ENCODE measurements at regions not wholly inside any gene's neighbourhood (a gene's known extent, or its start where the extent isn't known, plus 50 kb on each side); places are given as distances from the start of the nearest gene placed in this dataset.

DNA sequence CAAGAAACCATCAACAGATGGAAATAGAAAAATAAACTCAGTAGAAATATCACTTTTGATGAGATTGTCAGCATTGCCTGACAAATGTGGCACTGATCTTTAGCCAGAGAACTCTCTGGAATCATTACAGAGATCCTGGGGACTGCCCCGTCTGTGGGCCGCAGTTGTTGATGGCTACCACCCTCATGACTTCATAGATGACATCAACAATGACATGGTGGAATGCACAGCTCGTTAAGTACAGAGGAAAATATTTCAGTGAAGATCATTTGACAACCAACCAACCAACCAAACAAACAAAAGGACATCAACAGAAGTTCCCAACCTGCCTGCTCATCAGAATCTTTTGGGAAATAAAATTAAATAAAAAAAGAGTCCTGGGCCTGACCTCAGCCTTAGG is 132.6 kb downstream of the UCHL1 start:
- DNase-seq (ENCODE audit: insufficient read length, low spot score): no peak
- FAIRE-seq: no peak
- no peak for TF ChIP-seq POLR2A (IDR thresholded peaks at IDR 0.05; ENCODE audit: low read depth, low read length)

DNA sequence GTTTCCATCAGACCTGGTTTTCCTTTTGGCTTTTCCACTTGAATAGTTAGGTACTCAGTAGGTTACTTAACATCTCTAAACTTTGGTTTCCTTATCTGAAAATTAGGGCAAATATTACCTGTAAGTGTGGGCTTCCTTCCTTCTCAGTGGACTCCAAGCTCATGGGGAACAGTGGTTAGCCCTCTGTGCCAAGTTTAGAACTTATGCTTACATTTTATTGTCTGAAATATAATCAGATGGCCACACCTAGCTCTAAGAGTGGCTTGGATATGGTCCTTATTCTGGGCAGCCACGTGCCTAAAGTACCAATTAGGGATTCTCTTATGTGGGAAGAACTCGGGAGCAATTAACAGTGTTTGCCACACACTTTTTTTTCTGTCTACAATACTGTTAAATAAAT is 133.9 kb downstream of the UCHL1 start:
- TF ChIP-seq POLR2A (IDR thresholded peaks at IDR 0.05; ENCODE audit: low read depth, low read length): no peak
- no peak for FAIRE-seq
- DNase-seq (ENCODE audit: insufficient read length, low spot score): no peak

DNA sequence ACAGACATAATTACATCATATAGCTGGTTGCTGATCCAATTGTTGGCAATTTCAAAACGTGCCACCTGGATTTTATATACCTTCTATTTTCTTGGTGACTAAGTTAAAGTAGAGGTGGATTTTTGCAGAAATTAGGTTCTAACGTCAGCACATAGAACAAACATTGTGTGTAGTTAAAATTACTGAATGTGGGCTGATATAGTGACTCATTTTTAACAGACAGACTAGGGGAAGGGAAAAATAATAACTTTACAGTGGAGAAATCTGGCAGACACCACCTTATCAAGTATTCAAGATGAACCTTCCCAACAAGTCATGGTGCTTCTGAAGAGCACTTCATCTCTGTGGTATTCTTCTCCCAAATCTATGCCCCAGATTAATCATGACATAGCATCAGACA is 134.5 kb downstream of the UCHL1 start:
- FAIRE-seq (no peak), DNase-seq (ENCODE audit: insufficient read length, low spot score) (no peak)
- no peak for TF ChIP-seq POLR2A (IDR thresholded peaks at IDR 0.05; ENCODE audit: low read depth, low read length)

DNA sequence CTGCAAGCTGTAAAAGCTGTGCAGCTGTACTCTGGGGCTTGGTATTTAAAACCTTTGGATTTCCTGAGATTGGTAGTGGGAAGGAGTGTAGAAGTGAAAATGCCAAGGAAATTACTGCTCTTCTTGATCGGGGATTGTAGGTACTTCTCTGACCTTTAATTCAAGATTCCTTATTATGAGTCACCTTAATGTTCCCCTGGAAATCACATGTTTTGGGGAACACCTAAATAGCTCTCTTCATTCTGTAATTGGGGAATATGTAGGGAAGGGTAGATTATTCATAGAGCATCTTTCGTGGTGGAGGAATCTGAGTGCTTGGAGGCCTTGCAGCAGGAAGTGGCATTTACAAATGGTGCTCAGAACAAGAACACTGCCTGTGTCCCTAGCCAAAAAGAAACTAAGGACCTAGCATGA is 137.8 kb downstream of the UCHL1 start:
- TF ChIP-seq POLR2A (IDR thresholded peaks at IDR 0.05; ENCODE audit: low read depth, low read length): no peak
- DNase-seq (ENCODE audit: insufficient read length, low spot score): no peak
- FAIRE-seq: peak; percentile 15

DNA sequence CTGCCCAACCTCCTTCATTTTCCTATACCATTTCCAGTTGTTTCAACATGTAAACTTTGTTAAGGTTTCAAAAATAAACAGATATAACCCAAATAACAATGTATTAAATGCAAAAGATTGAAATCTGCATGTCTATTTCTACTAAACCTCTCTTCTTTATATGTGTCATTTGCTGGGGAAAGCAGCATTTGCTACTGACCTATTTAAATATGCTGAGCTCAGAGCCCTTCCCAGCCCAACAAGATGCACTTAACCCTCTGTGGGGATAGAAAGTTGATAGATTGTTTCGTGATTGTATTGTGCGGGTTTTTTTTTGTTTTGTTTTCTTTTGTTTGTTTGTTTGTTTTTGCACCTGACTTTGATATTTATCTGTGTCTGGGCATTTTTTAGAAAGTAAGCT is 139.5 kb downstream of the UCHL1 start:
- DNase-seq (ENCODE audit: insufficient read length, low spot score): no peak
- TF ChIP-seq POLR2A (IDR thresholded peaks at IDR 0.05; ENCODE audit: low read depth, low read length): no peak
- FAIRE-seq: no peak

DNA sequence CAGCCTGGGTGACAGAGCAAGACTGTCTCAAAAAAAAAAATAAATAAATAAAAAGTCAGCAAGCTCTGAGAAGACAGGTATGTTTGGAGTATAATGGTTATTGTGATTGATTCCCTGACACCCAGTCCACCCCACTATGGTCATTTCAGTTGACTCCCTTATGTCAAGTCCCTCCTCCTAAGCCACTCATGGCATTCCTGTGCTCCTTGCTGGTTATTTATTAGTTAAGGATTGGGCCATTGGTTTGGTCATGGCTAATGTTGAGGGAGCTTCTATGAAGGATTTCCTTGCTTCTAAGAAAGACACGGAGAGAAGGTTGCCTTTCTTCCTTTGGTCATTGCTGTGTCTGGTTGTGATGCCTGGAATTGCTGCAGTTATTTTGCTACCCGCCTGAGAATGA is 140.1 kb downstream of the UCHL1 start:
- DNase-seq (ENCODE audit: insufficient read length, low spot score) (no peak), FAIRE-seq (no peak)
- no peak for TF ChIP-seq POLR2A (IDR thresholded peaks at IDR 0.05; ENCODE audit: low read depth, low read length)

DNA sequence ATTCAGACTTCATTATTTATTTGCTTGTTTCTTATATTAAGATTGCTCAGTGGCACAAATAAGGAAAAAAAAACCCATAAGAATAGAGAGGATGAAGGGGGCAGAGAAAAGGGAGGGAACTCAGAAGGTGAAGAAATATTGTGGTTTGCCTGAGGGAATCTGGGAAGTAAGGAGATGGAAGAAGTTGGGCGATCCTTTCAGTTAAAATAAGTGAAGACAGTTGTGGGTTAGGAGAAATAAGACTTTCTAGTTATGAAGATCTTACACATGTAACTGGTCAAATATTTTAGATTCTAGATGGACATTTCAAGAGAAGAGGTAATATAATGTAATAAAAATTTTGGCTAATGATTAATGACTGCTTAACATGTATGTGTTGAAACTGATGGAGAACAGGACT is 138.7 kb upstream of the LIMCH1 start:
- DNase-seq (ENCODE audit: insufficient read length, low spot score) (no peak), FAIRE-seq (no peak)
- TF ChIP-seq POLR2A (IDR thresholded peaks at IDR 0.05; ENCODE audit: low read depth, low read length): no peak

DNA sequence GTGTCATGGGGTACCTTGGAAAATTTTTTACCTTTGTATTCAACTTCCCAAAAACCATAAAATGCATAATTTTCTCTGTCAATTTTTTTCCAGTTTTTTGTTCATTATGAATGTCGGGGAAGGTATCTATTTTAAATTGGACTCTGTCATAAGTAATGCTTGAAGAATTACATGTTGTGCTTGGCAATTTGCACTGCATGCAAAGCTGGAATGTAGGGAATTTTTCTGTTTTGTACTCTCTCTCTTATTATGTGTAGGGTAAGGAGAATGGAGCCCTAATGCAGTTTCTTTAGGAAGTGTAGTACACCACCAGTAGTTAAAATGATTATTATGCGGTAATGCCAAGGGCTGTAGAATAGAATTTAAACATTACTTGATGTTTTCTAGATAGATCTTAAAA is 137.7 kb upstream of the LIMCH1 start:
- DNase-seq (ENCODE audit: insufficient read length, low spot score): no peak
- FAIRE-seq: no peak
- no peak for TF ChIP-seq POLR2A (IDR thresholded peaks at IDR 0.05; ENCODE audit: low read depth, low read length)

DNA sequence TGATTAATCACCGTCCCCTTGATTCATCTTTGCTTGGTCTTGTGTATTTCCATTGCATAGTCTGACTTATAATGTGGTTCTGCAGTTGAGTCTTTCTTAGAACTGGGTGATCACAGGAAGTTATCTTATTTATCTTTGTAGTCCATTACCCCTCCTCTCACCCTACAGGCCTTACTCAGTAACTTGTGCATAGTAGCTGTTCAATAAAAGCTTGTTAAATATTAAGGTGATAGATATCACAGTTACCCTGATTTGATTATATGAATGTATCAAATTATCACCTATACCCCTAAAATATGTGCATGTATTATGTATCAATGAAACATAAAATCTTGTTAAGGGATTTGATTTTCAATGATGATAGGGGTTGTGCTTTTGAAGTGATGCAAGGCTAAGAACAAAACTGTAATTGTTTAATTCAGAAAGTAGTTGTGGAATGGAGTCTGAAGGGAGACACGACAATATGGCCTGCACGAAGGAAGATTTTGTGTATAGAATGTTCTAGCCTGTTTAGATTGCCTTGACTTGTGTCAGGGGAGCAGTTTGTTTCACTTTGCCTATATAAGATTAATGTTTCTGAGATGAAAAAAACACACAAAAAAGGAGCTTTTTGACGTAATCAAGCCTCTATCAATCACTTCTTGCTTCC is 132.4 kb upstream of the LIMCH1 start:
- FAIRE-seq (no peak), DNase-seq (ENCODE audit: insufficient read length, low spot score) (no peak)
- no peak for TF ChIP-seq POLR2A (IDR thresholded peaks at IDR 0.05; ENCODE audit: low read depth, low read length)

DNA sequence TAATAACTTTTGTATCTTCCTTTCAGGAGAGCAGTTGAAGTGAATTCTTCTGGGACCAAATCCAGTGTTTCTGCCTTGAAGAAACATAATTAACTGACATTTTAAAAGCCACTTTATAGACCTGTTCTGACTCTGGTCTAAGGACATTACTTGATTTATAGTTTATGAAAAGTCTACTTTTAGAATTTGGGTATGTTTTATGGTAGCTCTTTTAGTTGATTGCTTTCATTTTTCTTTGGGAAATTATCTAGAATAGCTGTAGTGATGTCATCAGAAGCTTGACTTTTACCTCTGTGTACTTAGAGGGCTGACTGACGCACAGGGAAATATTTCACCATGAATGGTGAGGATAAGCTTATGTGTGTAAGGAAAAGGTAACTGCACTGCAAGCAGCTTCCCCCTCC is 131.8 kb upstream of the LIMCH1 start:
- FAIRE-seq (no peak), DNase-seq (ENCODE audit: insufficient read length, low spot score) (no peak)
- no peak for TF ChIP-seq POLR2A (IDR thresholded peaks at IDR 0.05; ENCODE audit: low read depth, low read length)

DNA sequence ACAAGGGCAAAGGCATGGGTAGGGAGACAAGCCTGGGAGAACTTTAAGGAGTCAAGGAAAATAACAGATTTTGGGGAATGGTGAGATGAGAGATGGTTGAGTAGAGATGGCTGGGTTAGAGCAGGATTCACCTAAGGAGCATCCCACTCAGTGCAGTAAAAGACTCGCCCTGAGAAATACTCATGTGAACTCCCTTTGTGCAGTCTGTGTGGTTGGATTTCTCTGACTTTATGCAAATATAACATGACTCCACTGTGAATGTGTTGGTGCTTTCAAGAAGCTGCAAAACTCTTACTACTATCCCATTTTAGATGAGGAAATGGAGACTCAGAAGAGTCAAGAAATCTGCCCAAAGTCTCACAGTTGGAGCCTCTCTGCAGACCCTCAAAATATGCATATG is 129.8 kb upstream of the LIMCH1 start:
- no peak for TF ChIP-seq POLR2A (IDR thresholded peaks at IDR 0.05; ENCODE audit: low read depth, low read length)
- FAIRE-seq (no peak), DNase-seq (ENCODE audit: insufficient read length, low spot score) (no peak)

DNA sequence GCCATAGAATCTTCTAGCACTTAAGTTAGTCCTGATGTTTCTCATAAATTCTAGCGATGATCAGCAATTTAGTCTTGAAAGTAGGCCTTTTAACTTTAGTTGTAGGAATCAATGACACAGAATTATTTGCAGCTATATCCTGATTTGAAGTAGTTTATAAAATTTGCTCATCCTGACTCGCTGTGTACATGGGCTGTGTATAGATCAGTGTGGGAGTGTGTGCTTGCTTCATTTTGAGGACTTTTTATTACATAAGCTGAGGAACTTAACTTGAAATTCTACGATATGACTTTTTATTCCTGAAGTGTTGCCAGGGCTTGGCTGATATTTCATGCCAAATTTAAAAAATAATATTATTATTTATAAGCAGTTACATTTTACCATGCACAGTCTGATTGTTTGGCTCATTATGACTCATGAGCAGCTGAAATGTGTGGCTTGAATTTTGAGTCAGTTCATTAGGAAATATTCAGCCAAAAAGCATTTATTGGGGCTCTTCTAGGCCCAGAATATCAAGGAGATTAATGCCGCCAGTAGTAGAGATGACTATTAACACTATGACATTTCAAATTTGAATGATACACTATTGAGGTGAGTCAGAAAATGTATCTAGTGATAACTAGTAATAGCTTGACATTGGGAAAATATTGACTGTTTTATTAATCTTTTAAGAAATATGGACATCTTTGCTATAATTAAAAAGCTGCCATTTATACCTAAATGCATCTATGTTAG is 128.9 kb upstream of the LIMCH1 start:
- FAIRE-seq: no peak
- no peak for TF ChIP-seq POLR2A (IDR thresholded peaks at IDR 0.05; ENCODE audit: low read depth, low read length)

DNA sequence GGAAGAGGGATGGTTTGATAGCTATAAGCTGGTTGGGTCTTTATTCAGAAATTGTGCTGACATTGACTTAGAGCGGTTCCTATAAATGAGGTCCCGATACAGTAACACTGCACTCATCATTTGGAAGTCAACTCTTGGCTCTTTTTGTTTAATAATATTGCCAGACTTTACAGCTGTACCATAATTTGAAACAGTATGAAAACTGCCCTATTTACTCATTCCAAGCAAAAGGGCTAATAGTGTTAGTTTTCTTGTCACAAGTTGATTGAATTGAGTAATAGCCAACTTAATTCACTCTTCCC is 128.4 kb upstream of the LIMCH1 start:
- FAIRE-seq: no peak
- TF ChIP-seq POLR2A (IDR thresholded peaks at IDR 0.05; ENCODE audit: low read depth, low read length): no peak
- DNase-seq (ENCODE audit: insufficient read length, low spot score): no peak

More for the DNA sequence above, 128.9 kb upstream of the LIMCH1 start:
- no peak for DNase-seq (ENCODE audit: insufficient read length, low spot score)

DNA sequence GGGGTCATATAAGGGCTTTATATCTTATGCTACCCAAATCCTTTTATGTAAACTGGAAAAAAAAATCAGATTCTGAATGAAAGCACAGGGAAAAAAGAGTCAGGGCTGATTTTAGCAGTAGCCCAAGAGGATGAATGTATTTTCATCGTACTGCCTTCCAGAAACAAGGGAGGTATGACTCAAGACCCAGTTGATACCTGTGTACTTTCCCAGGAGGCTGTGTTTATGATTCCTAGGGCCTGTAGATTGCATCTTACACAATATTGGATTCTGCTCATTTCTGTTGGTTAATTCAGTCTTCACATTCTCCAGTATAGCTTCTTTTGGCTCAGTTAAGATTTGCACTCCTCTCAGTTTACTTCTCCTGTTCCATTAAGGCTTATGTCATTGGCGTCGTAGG is 127.9 kb upstream of the LIMCH1 start:
- FAIRE-seq (no peak), DNase-seq (ENCODE audit: insufficient read length, low spot score) (no peak)
- no peak for TF ChIP-seq POLR2A (IDR thresholded peaks at IDR 0.05; ENCODE audit: low read depth, low read length)

DNA sequence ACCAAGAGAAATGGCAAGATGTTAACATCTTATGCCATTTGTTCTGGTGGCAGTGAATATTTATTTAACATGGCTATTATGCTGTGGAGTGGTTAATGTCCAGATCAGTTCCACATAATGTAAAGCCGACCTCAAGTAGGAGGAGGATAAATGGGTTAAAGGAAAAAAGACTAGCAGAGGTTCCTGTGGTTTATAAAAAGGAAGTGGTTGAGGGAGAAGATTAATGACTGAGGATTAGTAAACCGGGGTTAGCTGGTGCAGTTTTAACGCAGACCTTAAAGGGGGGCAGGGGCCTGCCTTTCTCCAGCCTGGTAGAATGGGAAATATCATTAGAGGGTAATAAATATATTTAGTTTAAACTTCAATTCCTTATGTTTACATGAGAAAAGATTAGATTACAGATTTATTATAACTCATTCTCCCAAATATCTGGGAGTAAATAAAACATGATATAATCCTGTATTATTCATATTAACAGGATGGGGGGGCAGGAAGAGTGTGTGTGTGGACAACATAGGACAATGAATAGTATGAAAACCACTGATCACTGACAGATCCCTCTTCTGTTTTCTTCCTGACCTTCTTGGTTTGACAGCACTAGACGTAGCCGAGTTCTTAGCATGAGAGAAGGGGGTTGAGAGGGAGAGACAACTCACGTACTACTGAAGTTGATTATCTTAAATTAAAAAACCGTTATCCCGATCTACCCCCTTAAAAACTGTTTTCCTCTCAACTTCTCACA is 124.1 kb upstream of the LIMCH1 start:
- DNase-seq (ENCODE audit: insufficient read length, low spot score) (no peak), FAIRE-seq (no peak)
- TF ChIP-seq POLR2A (IDR thresholded peaks at IDR 0.05; ENCODE audit: low read depth, low read length): no peak

Measured in H54 (cell line).